GM21737 (cell line): ENCODE measurements at regions not wholly inside any gene's neighbourhood (a gene's known extent, or its start where the extent isn't known, plus 50 kb on each side); places are given as distances from the start of the nearest gene placed in this dataset.
A peak's percentile ranks its signal among the peaks of the same experiment; 100 is the strongest.

Source experiments
- ATAC-seq: cut with Tn5 transposase; IDR thresholded peaks from one replicate; pipeline ENCODE4 v1.9.1; 2021; ENCODE audit warnings: mild to moderate bottlenecking, moderate library complexity; ENCODE audit not compliant: unreplicated experiment

GRCh38 chr10:7479861-7480598 lies 69.2 kb upstream of the SFMBT2 start:
- ATAC-seq: no peak

GRCh38 chr10:7478727-7479457 lies 68.1 kb upstream of the SFMBT2 start:
- ATAC-seq: no peak

- ATAC-seq: no peak
Observed at GRCh38 chr10:7477538-7478334, 66.9 kb upstream of the SFMBT2 start.

- ATAC-seq: no peak
Observed at GRCh38 chr10:7475939-7476338, 65.1 kb upstream of the SFMBT2 start.

GRCh38 chr10:7475046-7475911 lies 64.4 kb upstream of the SFMBT2 start:
- ATAC-seq: no peak

- no peak for ATAC-seq
Observed at GRCh38 chr10:7474388-7474787, 63.6 kb upstream of the SFMBT2 start.

- ATAC-seq: no peak
Observed at GRCh38 chr10:7473474-7473873, 62.6 kb upstream of the SFMBT2 start.

GRCh38 chr10:7471720-7472367 lies 61.0 kb upstream of the SFMBT2 start:
- ATAC-seq: peak; percentile 81

- ATAC-seq: no peak
Observed at GRCh38 chr10:7470371-7470770, 59.5 kb upstream of the SFMBT2 start.

GRCh38 chr10:7467031-7467667 lies 56.3 kb upstream of the SFMBT2 start:
- ATAC-seq: no peak

GRCh38 chr10:7464691-7465090 lies 53.9 kb upstream of the SFMBT2 start:
- ATAC-seq: no peak
